Right lobe of liver (tissue), 6 donors: ENCODE measurements at regions not wholly inside any gene's neighbourhood (a gene's known extent, or its start where the extent isn't known, plus 50 kb on each side); places are given as distances from the start of the nearest gene placed in this dataset.

Source experiments
- ATAC-seq, 4 donors: fragments of 200-7000 bp; cut with Tn5 transposase; one replicate each; pipeline ENCODE4 v1.9.1; 2020; ENCODE audit warnings: mild to moderate bottlenecking in 4 of 4, moderate library complexity in 4 of 4
- DNase-seq, 3 donors: peaks; one replicate each; pipeline ENCODE4 v3.0.0-alpha.2; 2020
- H3K27ac ChIP-seq, 3 donors: fragments of 200-600 bp; one replicate each; pipeline ENCODE4 v1.8.0; 2022
- H3K27me3 ChIP-seq, 2 donors: fragments of 200-600 bp; one replicate each; pipeline ENCODE4 v1.8.0; 2022
- H3K36me3 ChIP-seq, 4 donors: fragments of 200-600 bp; sonication (generic) in 1 of 4; one replicate each; pipeline versions ENCODE4 v1.5.1 to v1.8.0; 2017 to 2022; ENCODE audit warnings: control low read depth in 1 of 4
- H3K4me1 ChIP-seq, 4 donors: fragments of 200-600 bp; sonication (generic) in 1 of 4; one replicate each; pipeline versions ENCODE4 v1.5.1 to v1.8.0; 2017 to 2022; ENCODE audit warnings: control low read depth in 1 of 4
- H3K4me3 ChIP-seq, 3 donors: fragments of 200-600 bp; one replicate each; pipeline ENCODE4 v1.8.0; 2022
- H3K9me3 ChIP-seq, 4 donors: fragments of 200-600 bp; sonication (generic) in 1 of 4; one replicate each; pipeline versions ENCODE4 v1.5.1 to v1.8.0; 2017 to 2022; ENCODE audit warnings: control low read depth in 1 of 4
- CTCF ChIP-seq, 4 donors: fragments of 200-600 bp in 3 of 4; fragments of 450-650 bp in 1 of 4; IDR thresholded peaks; one replicate each; pipeline versions ENCODE4 v1.5.1 to v1.8.0; 2016 to 2022; ENCODE audit warnings: antibody characterized with exemption in 4 of 4, mild to moderate bottlenecking in 2 of 4
- POLR2A ChIP-seq: fragments of 450-650 bp; IDR thresholded peaks from one replicate; pipeline ENCODE4 v1.6.1; 2017; ENCODE audit warnings: antibody characterized with exemption, mild to moderate bottlenecking
- WGBS: methylation state at CpG from one replicate; pipeline ENCODE4 v1.1.6; 2018; ENCODE audit warnings: low coverage, low lambda C conversion rate; ENCODE audit not compliant: insufficient coverage; ENCODE audit errors: missing lambda C conversion rate; 5-methylcytosine and 5-hydroxymethylcytosine counted together
- intact Hi-C, 2 donors: fragments of 100-400 bp; cut with DNase I; formaldehyde crosslinking; loops; one replicate each; pipeline versions ENCODE4 v1.11.2 to v1.14.1; 2022
- donor health status: DM: no; HTN: yes; CAD: no.
- donor health status: DM: no; HTN: no; CAD: no.
- donor health status: DM: no; HTN: no; CAD: no.
- donor health status: DM: no; HTN: yes; CAD: no.
- donor health status: DM: no; HTN: yes; CAD: no.

DNA sequence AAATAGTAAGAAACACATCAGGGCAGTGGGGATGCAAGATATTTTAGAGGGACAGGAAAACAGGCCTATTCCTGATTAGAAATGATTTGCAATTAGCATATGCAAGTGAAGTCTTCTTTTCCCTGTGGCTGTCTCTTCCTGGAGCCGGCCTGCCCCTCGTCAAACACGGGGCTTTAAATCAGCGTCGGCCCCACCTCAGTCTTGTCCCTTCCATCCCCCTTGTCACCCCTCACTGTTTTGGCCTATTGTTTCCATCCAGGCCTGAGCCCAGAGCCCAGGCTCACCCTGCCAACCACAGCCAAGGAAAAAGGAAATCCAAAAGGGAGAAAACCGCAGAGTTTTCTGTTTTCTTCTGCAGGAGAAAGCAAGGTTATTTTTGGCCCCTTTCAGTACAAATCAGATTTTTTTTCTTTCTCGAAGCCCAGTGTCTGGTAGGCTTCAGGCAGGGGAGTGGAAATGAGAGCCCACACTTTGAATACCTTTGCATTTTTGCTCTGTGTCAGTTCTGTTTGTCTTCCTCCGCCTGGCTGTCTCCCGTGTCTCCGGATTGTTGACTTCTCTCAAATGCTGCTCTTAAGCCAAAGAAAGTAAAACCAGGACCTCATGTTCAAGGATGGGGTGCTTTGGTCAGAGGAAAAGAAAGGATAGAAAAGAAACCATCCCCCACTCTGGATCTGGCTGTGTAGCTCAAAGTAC, 399.9 kb upstream of the CDH11 start:
- Histone ChIP-seq H3K9me3 (no peaks in the 10 kb centered on the region), H3K27me3 (no peaks in the 10 kb centered on the region), H3K4me1 (no peaks in the 10 kb centered on the region), H3K4me3 (no peak overlapping the region), H3K27ac (no peak overlapping the region), H3K36me3 (no peaks in the 10 kb centered on the region)
- ATAC-seq: no peak
- intact Hi-C loops: no loop called here
- 7% methylated on average over 9 of the region's 10 CpGs for WGBS
- no peak for DNase-seq
- TF ChIP-seq CTCF (IDR thresholded peaks at IDR 0.05): no peak
- no peak for TF ChIP-seq POLR2A

GRCh38 chr16:65519402-65519801, 397.5 kb upstream of the CDH11 start:
- WGBS: 63% methylated on average over 1 of the region's 1 CpG
- ATAC-seq: no peak
- no peak overlapping the region for H3K27ac ChIP-seq
- no peaks in the 10 kb centered on the region for H3K9me3 ChIP-seq
- no peak overlapping the region for H3K4me3 ChIP-seq
- no peak for DNase-seq
- no peaks in the 10 kb centered on the region for H3K36me3 ChIP-seq
- intact Hi-C loops: no loop called here
- TF ChIP-seq CTCF (IDR thresholded peaks at IDR 0.05): no peak
- TF ChIP-seq POLR2A: no peak
- H3K4me1 ChIP-seq: no peaks in the 10 kb centered on the region
- H3K27me3 ChIP-seq: no peaks in the 10 kb centered on the region

DNA sequence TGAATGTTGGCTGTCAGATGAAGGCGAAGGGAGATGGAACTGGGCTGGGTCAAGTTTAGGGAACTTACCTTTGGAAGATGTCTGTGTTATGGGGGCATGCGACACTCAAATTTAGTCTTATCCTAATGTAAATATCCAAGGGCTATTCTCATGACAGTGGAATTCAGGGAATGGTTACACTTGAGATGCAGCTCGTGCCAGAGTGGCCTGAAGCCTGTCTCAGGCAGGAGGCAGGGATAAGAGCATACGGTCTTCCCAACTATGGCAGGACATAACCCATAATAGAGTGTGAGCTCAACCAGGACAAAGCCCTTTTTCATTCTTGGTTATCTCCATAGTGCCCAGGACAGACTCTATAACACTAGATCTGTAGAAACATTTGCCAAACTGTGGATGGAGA, 393.3 kb upstream of the CDH11 start:
- TF ChIP-seq POLR2A (no peak), CTCF (IDR thresholded peaks at IDR 0.05) (no peak)
- H3K27ac ChIP-seq: no peak overlapping the region
- ATAC-seq (no peak), DNase-seq (no peak)
- H3K36me3 ChIP-seq: no peaks in the 10 kb centered on the region
- H3K27me3 ChIP-seq: no peaks in the 10 kb centered on the region
- H3K4me3 ChIP-seq: no peak overlapping the region
- WGBS: 38% methylated on average over 3 of the region's 4 CpGs
- H3K4me1 ChIP-seq: no peaks in the 10 kb centered on the region
- intact Hi-C loops: no loop called here
- no peaks in the 10 kb centered on the region for H3K9me3 ChIP-seq

DNA sequence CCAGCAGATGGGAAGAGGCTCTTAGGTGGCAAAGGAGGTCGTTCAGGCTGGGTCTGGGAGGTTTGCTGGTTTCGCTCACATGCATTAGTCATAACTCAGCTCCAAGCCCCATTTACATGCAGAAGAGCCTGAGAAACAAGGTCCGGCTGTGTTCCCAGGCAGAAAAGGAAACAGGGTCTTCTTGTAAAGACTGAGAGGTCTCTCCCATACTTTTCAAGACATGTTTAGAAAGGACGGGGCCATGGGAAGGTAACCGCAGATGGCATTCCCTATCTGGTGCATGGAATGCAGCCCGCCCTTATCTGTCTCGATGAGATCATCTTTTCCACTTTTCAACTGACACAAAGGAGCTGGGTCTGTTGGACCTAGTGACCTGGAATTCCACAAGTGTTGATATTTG, 389.0 kb upstream of the CDH11 start:
- intact Hi-C loops: no loop called here
- 25% methylated on average over 6 of the region's 7 CpGs for WGBS
- H3K36me3 ChIP-seq: no peaks in the 10 kb centered on the region
- TF ChIP-seq CTCF (IDR thresholded peaks at IDR 0.05) (no peak), POLR2A (no peak)
- ATAC-seq: no peak
- no peaks in the 10 kb centered on the region for H3K9me3 ChIP-seq
- DNase-seq: no peak
- no peaks in the 10 kb centered on the region for H3K4me1 ChIP-seq
- no peak overlapping the region for H3K27ac ChIP-seq
- no peak overlapping the region for H3K4me3 ChIP-seq
- H3K27me3 ChIP-seq: no peaks in the 10 kb centered on the region

GRCh38 chr16:65510241-65510640, 388.4 kb upstream of the CDH11 start:
- no peak for ATAC-seq
- Histone ChIP-seq H3K27me3 (no peaks in the 10 kb centered on the region), H3K36me3 (no peaks in the 10 kb centered on the region), H3K4me1 (no peaks in the 10 kb centered on the region), H3K27ac (no peak overlapping the region), H3K9me3 (no peaks in the 10 kb centered on the region), H3K4me3 (no peak overlapping the region)
- intact Hi-C loops: no loop called here
- DNase-seq: no peak
- 45% methylated on average over 1 of the region's 3 CpGs for WGBS
- TF ChIP-seq CTCF (IDR thresholded peaks at IDR 0.05): no peak
- no peak for TF ChIP-seq POLR2A
